Panc1 (cell line): ENCODE measurements at regions not wholly inside any gene's neighbourhood (a gene's known extent, or its start where the extent isn't known, plus 50 kb on each side); places are given as distances from the start of the nearest gene placed in this dataset.

Experiments used
- TF ChIP-seq, protein P1 (sequence below): fragments of 450-650 bp; IDR thresholded peaks from 2 replicates; pipeline ENCODE4 v1.5.1; 2017; ENCODE audit warnings: mild to moderate bottlenecking
- TF ChIP-seq, protein P2 (sequence below), 2 experiments: IDR thresholded peaks; 2 replicates each; pipeline ENCODE4 v1.6.1; 2011 to 2012; ENCODE audit warnings: low read depth in 2 of 2, control low read depth in 1 of 2, low read length in 1 of 2, mild to moderate bottlenecking in 1 of 2, moderate library complexity in 1 of 2; ENCODE audit not compliant: insufficient read depth in 1 of 2

GRCh38 chr12:127294651-127295210 lies 972.2 kb upstream of the TMEM132C start:
- TF ChIP-seq, protein P1, sequence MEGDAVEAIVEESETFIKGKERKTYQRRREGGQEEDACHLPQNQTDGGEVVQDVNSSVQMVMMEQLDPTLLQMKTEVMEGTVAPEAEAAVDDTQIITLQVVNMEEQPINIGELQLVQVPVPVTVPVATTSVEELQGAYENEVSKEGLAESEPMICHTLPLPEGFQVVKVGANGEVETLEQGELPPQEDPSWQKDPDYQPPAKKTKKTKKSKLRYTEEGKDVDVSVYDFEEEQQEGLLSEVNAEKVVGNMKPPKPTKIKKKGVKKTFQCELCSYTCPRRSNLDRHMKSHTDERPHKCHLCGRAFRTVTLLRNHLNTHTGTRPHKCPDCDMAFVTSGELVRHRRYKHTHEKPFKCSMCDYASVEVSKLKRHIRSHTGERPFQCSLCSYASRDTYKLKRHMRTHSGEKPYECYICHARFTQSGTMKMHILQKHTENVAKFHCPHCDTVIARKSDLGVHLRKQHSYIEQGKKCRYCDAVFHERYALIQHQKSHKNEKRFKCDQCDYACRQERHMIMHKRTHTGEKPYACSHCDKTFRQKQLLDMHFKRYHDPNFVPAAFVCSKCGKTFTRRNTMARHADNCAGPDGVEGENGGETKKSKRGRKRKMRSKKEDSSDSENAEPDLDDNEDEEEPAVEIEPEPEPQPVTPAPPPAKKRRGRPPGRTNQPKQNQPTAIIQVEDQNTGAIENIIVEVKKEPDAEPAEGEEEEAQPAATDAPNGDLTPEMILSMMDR: no peak
- TF ChIP-seq, protein P2, sequence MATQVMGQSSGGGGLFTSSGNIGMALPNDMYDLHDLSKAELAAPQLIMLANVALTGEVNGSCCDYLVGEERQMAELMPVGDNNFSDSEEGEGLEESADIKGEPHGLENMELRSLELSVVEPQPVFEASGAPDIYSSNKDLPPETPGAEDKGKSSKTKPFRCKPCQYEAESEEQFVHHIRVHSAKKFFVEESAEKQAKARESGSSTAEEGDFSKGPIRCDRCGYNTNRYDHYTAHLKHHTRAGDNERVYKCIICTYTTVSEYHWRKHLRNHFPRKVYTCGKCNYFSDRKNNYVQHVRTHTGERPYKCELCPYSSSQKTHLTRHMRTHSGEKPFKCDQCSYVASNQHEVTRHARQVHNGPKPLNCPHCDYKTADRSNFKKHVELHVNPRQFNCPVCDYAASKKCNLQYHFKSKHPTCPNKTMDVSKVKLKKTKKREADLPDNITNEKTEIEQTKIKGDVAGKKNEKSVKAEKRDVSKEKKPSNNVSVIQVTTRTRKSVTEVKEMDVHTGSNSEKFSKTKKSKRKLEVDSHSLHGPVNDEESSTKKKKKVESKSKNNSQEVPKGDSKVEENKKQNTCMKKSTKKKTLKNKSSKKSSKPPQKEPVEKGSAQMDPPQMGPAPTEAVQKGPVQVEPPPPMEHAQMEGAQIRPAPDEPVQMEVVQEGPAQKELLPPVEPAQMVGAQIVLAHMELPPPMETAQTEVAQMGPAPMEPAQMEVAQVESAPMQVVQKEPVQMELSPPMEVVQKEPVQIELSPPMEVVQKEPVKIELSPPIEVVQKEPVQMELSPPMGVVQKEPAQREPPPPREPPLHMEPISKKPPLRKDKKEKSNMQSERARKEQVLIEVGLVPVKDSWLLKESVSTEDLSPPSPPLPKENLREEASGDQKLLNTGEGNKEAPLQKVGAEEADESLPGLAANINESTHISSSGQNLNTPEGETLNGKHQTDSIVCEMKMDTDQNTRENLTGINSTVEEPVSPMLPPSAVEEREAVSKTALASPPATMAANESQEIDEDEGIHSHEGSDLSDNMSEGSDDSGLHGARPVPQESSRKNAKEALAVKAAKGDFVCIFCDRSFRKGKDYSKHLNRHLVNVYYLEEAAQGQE (IDR thresholded peaks at IDR 0.05; ENCODE audit: insufficient read depth in 1 of 2, low read depth in 2 of 2, low read length in 1 of 2): no peak
